ENCODE measurements at regions not wholly inside any gene's neighbourhood (a gene's known extent, or its start where the extent isn't known, plus 50 kb on each side); places are given as distances from the start of the nearest gene placed in this dataset.
"Not testable (repeated sequence)": the region's sequence is repeated elsewhere in the genome, so short reads cannot be mapped to it uniquely, and the experiment has no call there.

GRCh38 chr14:104404922-104405321, 174.6 kb upstream of the C14orf180 start:
- DNase-seq, result no peak

- no peak for DNase-seq
These were observed 174.0 kb upstream of the C14orf180 start for GRCh38 chr14:104405360-104406226.

- no peak for DNase-seq
These were observed 172.7 kb upstream of the C14orf180 start for GRCh38 chr14:104406831-104407230.

GRCh38 chr14:104416383-104416782, 163.2 kb upstream of the C14orf180 start:
- DNase-seq, result no peak

GRCh38 chr14:104419865-104420505, 159.6 kb upstream of the C14orf180 start:
- no peak for DNase-seq

DNA sequence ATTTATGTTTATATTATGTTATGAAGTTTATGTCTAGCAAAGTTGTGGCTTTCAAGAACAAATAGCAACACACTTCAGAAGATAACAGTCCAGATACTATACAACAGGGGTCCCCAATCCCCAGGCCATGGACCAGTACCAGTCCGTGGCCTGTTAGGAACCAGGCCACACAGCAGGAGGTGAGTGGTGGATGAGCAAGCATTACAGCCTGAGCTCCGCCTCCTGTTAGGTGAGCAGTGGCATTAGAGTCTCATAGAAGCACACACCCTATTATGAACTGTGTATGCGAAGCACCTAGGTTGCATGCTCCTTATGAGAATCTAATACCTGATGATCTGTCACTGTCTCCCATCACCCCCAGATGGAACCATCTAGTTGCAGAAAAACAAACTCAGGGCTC, 159.0 kb upstream of the C14orf180 start:
- not testable (repeated sequence) for DNase-seq

GRCh38 chr14:104420990-104421389, 158.6 kb upstream of the C14orf180 start:
- no peak for DNase-seq

DNA sequence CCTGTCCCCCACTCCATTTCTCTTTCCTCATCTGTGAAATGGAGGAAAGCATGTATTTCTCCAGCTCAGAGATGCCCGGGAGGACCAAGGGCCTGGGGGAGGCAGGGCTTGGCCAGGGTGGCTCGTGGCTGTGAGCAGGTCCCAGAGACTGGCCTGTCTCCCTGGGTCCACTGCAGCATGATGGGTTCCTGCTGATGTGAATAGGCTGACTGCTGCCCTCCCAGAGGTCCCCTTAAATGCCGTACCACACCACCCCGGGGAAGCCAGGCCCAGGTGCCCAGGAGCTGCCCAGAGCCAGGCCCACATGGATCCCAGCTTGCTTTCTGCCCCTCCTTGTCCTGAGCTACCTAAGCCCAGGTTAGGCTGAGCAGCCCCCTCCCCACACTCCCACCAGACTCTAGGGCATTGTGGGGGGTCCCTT, 158.2 kb upstream of the C14orf180 start:
- DNase-seq, result no peak

- no peak for DNase-seq
These were observed 157.4 kb upstream of the C14orf180 start for GRCh38 chr14:104421892-104422828.

- no peak for DNase-seq
These were observed 156.5 kb upstream of the C14orf180 start for GRCh38 chr14:104422837-104423681.

DNA sequence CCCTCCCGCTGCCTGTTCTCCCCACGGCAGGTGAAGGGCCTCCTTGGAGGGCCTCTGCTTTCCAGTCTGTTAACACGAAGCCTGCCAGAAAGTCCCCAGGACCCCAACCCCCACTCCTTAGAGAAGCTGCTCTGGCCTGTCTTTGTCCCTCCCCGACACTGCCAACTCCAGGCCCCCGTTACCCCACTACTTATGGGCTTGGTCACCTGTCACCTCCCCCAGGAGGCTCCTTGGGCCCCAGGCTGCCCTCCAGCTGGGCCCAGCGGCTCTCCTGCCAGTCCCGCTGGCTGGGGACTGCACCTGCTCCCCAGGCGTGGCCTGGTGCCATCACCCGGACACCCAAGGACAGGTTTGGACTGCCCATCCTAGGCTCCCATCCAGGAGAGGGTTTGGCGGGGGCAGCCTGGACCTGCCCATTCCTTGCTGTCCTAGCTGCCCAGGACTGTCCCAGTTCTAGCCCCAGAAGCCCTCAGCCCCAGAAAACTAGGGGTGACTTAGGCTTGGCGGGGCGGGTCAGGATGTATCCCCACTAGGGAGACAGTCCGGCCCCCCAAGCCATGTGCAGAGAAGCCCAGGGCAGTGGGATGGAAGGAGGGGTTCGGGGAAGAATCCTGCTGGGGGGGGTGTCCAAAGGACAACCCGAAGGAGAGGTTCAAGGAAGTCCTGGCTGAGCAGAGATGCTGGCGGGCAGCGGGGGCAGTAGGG, 155.7 kb upstream of the C14orf180 start:
- DNase-seq, result no peak

DNA sequence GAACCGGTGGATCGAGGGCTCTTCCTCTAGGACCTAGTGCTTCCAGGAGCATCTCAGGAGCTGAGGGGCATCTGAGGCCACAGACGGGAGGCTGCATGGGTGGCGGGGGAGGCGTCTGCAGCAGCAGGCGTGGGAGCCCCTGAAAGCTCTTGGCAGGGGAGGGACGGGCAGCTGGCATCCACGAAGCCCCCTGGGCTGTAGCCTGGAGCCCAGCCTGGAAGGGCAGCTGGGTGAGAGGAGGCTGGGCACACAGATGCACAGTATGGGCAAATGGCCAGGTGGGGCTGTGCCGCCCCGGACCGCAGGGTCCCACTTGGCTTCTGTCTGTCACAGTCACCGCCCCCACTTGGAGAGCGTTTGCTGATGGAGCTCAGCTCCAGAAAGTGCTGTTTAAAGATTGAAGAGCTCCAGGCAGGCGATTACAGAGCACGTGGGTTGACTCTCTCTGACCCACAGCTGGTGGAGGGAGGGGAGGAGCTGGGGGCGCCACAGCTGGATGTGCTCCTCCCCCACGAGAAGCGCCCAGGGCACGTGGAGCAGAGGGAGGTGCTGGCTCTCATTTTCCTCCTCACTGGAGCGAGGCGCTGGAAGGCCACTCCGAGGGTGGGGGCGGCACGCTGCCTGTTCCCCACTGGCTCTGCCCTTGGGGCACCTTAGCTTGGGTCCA, 155.0 kb upstream of the C14orf180 start:
- DNase-seq, result no peak

- no peak for DNase-seq
These were observed 154.3 kb upstream of the C14orf180 start for GRCh38 chr14:104425171-104425681.

DNA sequence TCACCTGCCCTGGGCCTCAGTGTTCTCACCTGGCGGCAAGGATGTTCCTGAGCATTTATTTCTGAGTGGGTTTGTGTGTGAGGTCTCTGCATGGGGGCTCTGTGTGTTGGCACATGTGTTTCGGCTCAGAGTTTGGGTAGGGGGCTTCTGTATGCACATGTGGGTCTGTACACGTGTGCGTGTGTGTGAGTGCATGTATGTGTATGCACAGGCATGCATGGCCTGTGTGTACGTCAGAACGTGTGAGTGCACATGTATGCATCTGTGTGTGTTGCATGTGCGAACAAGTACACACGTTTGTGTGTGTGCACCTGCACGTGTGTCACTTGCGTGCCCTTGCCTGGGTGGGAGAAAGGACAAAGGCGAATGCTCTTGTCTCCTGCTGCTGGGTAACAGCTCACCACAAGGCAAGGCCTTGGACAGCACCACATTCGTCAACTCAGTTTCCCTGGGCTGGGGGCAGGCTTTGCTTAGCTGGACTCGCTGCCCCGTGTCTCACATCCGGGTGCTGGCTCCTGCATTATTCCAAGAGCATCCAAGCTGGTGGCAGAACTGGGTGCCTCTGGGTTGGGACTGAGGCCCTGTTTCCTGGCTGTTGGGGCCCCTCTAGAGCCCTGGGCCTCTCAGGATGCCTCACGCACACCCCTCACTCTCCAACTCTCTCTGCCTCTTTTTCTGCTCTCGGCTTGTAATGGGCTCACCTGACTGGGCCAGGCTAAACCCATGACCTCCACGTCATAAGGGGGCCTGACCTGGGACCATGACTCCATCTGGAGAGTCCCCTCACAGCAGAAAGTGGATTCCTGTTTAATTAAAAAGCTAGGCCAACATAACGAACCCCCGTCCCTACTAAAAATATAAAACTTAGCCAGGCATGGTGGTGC, 153.6 kb upstream of the C14orf180 start:
- no peak for DNase-seq

GRCh38 chr14:104427131-104427851, 152.3 kb upstream of the C14orf180 start:
- DNase-seq, result no peak

DNA sequence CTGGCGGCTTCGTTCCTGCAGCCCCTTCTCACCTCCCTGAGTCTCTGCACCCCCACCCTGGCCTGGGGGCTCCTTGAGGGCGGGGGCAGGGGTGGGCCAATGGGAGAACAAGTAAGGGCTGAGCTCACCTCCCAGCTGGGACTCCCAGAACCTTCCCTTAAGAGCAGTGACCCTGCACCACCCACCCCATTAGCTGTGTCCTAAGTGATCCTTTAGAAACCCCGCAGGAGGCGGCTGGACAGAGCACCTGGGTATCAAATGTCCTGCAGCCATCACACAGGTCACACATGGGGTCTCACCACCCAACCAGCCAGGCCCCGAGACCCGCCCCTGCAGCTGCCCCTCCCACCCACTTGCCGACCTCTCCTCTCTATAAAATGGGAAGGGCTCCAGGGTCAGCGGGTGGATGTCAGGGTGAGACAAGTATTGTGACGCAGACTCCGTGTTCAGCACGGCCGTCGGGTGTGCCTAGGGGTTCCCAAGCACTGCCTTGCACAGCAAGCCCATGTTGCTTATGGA, 151.2 kb upstream of the C14orf180 start:
- DNase-seq, result no peak

DNA sequence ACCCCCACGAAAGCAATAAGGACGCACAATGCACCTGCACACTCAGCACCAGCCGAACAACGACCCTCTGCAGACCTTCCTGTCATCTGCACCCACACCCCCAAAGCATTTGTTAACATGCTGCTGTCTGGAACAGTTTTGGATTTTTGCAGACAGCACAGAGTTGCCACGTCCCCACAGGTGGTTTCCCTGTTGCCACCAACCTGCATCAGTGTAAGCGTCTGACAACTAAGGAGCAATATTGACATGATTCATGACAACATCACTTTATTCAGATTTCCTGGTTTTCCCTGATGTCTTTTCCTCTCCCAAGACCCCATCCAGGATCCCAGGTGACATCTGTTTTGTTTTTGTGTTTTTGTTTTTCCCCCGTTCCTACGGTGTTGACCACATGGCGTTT, 150.7 kb upstream of the C14orf180 start:
- no peak for DNase-seq

DNA sequence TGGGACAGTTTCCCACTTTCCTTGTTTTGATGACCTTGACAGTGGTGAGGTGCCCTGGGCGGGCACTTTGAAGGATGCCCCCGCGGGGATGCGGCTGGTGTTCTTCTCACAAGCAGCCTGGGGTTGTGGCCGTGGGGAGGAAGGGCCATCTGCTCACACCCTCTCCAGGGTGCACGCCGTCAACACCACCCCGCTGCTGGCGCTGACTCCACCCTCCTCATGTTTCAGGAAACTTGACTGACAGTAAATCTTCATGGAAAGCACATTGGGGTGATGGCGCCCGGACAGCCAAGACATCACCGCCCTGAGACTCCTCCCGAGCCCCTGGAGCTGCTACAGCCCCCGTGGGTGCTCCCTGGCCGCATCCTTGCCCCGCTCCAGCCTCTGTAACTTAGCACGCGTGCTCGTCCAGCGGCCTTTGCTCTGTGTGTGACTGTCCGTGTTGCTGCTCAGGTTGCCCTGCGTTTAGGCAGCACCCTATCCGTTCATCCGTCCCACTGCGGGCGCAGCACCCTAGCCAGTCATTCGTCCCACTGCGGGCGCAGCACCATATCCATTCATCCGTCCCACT, 150.2 kb upstream of the C14orf180 start:
- no peak for DNase-seq
